ENCODE measurements at regions not wholly inside any gene's neighbourhood (a gene's known extent, or its start where the extent isn't known, plus 50 kb on each side); places are given as distances from the start of the nearest gene placed in this dataset.

DNA sequence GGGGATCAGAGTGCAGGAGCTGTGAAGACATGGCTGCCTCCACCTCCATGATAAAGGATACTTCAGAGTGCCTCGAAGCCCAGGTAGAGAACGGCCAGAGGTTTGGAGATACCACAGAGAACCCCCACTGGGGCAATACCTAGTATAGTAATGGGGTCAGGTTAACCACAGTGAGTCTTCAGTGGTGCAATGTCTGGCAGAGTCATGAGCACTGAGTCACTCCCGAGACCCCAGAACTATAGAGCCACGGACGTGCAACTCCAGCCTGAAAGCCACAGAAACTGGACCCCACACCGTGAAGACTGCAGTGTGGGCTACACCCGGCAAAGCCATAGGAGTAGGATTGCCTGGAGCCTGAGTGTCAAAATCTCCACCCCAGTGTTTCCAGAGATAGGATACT, 746.6 kb downstream of the CBLN2 start:
- Histone ChIP-seq H3K79me2 (no peaks in the 10 kb centered on the region), H3K27ac (no peak overlapping the region), H3K4me2 (no peak overlapping the region), H3K9me2 (replicated peaks; ENCODE audit: insufficient read depth) (no peaks in the 10 kb centered on the region), H3K27me3 (no peaks in the 10 kb centered on the region), H4K20me1 (ENCODE audit: insufficient read depth, poor library complexity, severe bottlenecking) (no peaks in the 10 kb centered on the region), H3K4me1 (ENCODE audit: insufficient read depth) (no peaks in the 10 kb centered on the region), H3K4me3 (no peak overlapping the region), H3K36me3 (replicated peaks; ENCODE audit: insufficient read depth, low read depth) (no peaks in the 10 kb centered on the region), H2AFZ (no peak overlapping the region), H3K9me3 (ENCODE audit: low read depth) (no peaks in the 10 kb centered on the region)
- TF ChIP-seq EZH2 (IDR thresholded peaks at IDR 0.05; ENCODE audit: borderline replicate concordance): no peak
- TF ChIP-seq, protein P1, sequence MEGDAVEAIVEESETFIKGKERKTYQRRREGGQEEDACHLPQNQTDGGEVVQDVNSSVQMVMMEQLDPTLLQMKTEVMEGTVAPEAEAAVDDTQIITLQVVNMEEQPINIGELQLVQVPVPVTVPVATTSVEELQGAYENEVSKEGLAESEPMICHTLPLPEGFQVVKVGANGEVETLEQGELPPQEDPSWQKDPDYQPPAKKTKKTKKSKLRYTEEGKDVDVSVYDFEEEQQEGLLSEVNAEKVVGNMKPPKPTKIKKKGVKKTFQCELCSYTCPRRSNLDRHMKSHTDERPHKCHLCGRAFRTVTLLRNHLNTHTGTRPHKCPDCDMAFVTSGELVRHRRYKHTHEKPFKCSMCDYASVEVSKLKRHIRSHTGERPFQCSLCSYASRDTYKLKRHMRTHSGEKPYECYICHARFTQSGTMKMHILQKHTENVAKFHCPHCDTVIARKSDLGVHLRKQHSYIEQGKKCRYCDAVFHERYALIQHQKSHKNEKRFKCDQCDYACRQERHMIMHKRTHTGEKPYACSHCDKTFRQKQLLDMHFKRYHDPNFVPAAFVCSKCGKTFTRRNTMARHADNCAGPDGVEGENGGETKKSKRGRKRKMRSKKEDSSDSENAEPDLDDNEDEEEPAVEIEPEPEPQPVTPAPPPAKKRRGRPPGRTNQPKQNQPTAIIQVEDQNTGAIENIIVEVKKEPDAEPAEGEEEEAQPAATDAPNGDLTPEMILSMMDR (IDR thresholded peaks at IDR 0.05; ENCODE audit: poor library complexity): no peak
- TF ChIP-seq EZH2phosphoT487 (IDR thresholded peaks at IDR 0.05; ENCODE audit: low read depth, severe bottlenecking, unreplicated experiment): no peak
- WGBS (ENCODE audit: low lambda C conversion rate, missing lambda C conversion rate): 80% methylated on average over 7 of the region's 7 CpGs
- DNase-seq (ENCODE audit: low spot score): no peak

DNA sequence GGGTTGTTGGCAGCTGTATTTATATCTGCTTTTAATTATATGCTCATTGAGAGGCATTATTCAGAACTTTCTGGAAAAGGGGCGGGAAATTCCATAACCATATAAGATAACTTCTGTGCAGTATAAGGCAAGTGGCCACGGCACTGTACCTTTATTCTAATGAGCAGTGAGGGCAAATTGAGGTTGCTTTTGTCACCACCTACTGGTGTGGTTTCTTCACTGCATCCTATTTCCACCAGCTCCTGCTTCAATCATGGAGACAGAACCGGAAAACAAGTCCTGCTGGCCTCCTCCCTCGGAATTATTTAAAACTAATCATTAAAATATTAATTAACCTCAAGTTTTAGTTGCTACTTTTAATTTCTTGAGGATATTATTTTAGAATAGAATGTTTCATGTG, 759.4 kb downstream of the CBLN2 start:
- H3K9me3 ChIP-seq (ENCODE audit: low read depth): no peaks in the 10 kb centered on the region
- no peaks in the 10 kb centered on the region for H3K4me1 ChIP-seq (ENCODE audit: insufficient read depth)
- DNase-seq (ENCODE audit: low spot score): peak; percentile 39
- TF ChIP-seq EZH2phosphoT487 (IDR thresholded peaks at IDR 0.05; ENCODE audit: low read depth, severe bottlenecking, unreplicated experiment): no peak
- TF ChIP-seq, protein P1 (IDR thresholded peaks at IDR 0.05; ENCODE audit: poor library complexity): peak; percentile 44
- no peak for TF ChIP-seq EZH2 (IDR thresholded peaks at IDR 0.05; ENCODE audit: borderline replicate concordance)
- no peaks in the 10 kb centered on the region for H4K20me1 ChIP-seq (ENCODE audit: insufficient read depth, poor library complexity, severe bottlenecking)
- H3K27ac ChIP-seq: no peak overlapping the region
- no peak overlapping the region for H2AFZ ChIP-seq
- H3K9me2 ChIP-seq (replicated peaks; ENCODE audit: insufficient read depth): no peaks in the 10 kb centered on the region
- H3K4me2 ChIP-seq: no peak overlapping the region
- H3K4me3 ChIP-seq: no peak overlapping the region
- no peaks in the 10 kb centered on the region for H3K79me2 ChIP-seq
- H3K36me3 ChIP-seq (replicated peaks; ENCODE audit: insufficient read depth, low read depth): no peaks in the 10 kb centered on the region
- no peaks in the 10 kb centered on the region for H3K27me3 ChIP-seq
- 83% methylated on average over 4 of the region's 4 CpGs for WGBS (ENCODE audit: low lambda C conversion rate, missing lambda C conversion rate)

DNA sequence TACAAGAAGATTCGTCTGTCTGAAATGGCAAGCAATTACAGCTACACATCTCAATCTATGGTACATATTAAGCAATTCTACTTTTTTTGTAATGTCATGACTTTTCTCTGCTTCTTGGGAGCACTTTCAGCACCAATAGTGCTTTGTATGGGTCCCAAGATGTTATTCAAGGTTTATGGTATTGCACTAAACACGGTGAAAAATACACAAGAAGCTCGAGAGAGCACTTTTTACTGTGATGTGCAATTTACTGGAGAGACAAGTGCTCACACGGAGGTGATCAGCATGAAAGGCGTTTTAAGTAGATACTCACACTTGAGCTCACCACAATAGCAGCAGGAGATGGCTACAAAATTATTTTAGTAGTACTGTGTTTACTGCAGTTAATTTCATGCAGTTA, 783.6 kb downstream of the CBLN2 start:
- TF ChIP-seq EZH2phosphoT487 (IDR thresholded peaks at IDR 0.05; ENCODE audit: low read depth, severe bottlenecking, unreplicated experiment) (no peak), EZH2 (IDR thresholded peaks at IDR 0.05; ENCODE audit: borderline replicate concordance) (no peak)
- TF ChIP-seq, protein P1 (IDR thresholded peaks at IDR 0.05; ENCODE audit: poor library complexity): no peak
- 77% methylated on average over 5 of the region's 5 CpGs for WGBS (ENCODE audit: low lambda C conversion rate, missing lambda C conversion rate)
- H4K20me1 ChIP-seq (ENCODE audit: insufficient read depth, poor library complexity, severe bottlenecking): no peaks in the 10 kb centered on the region

DNA sequence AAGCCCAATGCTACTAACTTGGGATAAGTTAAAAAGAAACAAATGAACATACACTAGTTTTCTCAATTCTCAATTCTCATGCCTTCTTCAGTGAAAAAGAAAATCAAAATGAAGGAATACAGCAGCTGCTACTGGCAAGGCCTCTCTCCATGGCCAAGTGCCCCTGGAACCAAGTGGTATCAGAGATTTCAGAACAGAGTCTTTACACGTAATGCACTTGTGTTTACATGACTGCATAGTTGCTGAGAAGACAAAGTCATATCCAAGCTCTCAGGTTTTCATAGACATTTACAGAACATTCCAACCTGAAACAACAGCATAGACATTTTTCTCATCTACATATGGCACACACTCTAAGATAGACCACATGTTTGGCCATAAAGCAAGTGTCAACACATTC, 789.9 kb downstream of the CBLN2 start:
- Histone ChIP-seq H3K27me3 (no peaks in the 10 kb centered on the region), H3K4me3 (no peak overlapping the region), H3K27ac (no peak overlapping the region), H3K79me2 (no peaks in the 10 kb centered on the region), H3K9me3 (ENCODE audit: low read depth) (no peaks in the 10 kb centered on the region), H3K9me2 (replicated peaks; ENCODE audit: insufficient read depth) (no peaks in the 10 kb centered on the region), H3K4me2 (no peak overlapping the region), H3K4me1 (ENCODE audit: insufficient read depth) (no peaks in the 10 kb centered on the region), H3K36me3 (replicated peaks; ENCODE audit: insufficient read depth, low read depth) (no peaks in the 10 kb centered on the region), H2AFZ (no peak overlapping the region), H4K20me1 (ENCODE audit: insufficient read depth, poor library complexity, severe bottlenecking) (no peaks in the 10 kb centered on the region)
- no peak for TF ChIP-seq EZH2phosphoT487 (IDR thresholded peaks at IDR 0.05; ENCODE audit: low read depth, severe bottlenecking, unreplicated experiment)
- no peak for TF ChIP-seq EZH2 (IDR thresholded peaks at IDR 0.05; ENCODE audit: borderline replicate concordance)
- TF ChIP-seq, protein P1 (IDR thresholded peaks at IDR 0.05; ENCODE audit: poor library complexity): no peak
- 70% methylated on average over 1 of the region's 1 CpG for WGBS (ENCODE audit: low lambda C conversion rate, missing lambda C conversion rate)
- DNase-seq (ENCODE audit: low spot score): no peak

More for the DNA sequence above, 783.6 kb downstream of the CBLN2 start:
- no peaks in the 10 kb centered on the region for H3K79me2 ChIP-seq
- no peaks in the 10 kb centered on the region for H3K9me2 ChIP-seq (replicated peaks; ENCODE audit: insufficient read depth)
- H3K4me2 ChIP-seq: no peak overlapping the region
- H3K36me3 ChIP-seq (replicated peaks; ENCODE audit: insufficient read depth, low read depth): no peaks in the 10 kb centered on the region
- no peak for DNase-seq (ENCODE audit: low spot score)
- H2AFZ ChIP-seq: no peak overlapping the region
- no peak overlapping the region for H3K4me3 ChIP-seq
- H3K27ac ChIP-seq: no peak overlapping the region
- H3K27me3 ChIP-seq: no peaks in the 10 kb centered on the region
- no peaks in the 10 kb centered on the region for H3K4me1 ChIP-seq (ENCODE audit: insufficient read depth)
- H3K9me3 ChIP-seq (ENCODE audit: low read depth): no peaks in the 10 kb centered on the region
